ENCODE measurements at regions not wholly inside any gene's neighbourhood (a gene's known extent, or its start where the extent isn't known, plus 50 kb on each side); places are given as distances from the start of the nearest gene placed in this dataset.

DNA sequence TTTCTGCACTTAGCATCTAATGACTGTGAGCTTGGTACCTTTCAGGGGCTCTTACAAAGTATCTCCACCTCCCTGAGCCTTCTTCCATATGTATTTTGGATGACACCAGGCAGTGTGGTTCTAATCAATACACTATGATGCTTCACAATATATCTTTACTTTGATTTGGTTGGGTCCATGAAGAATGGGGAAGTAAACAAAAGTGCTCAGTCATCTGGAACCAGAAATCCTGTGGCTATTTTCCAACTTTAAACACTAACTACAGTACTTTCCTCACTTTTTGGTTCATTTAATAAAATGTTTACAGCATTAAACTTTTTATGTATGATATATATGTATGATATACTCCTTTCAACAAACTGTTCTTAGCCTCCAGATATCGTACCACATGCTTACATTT is 216.4 kb upstream of the AFF2 start:
- H3K9me3 ChIP-seq: no peaks in the 10 kb centered on the region
- H3K36me3 ChIP-seq: no peaks in the 10 kb centered on the region
- ATAC-seq (ENCODE audit: insufficient number of reproducible peaks, low FRiP score, low read depth) (no peak), DNase-seq (ENCODE audit: low spot score) (no peak)
- no peak overlapping the region for H3K27ac ChIP-seq
- TF ChIP-seq, protein P1, sequence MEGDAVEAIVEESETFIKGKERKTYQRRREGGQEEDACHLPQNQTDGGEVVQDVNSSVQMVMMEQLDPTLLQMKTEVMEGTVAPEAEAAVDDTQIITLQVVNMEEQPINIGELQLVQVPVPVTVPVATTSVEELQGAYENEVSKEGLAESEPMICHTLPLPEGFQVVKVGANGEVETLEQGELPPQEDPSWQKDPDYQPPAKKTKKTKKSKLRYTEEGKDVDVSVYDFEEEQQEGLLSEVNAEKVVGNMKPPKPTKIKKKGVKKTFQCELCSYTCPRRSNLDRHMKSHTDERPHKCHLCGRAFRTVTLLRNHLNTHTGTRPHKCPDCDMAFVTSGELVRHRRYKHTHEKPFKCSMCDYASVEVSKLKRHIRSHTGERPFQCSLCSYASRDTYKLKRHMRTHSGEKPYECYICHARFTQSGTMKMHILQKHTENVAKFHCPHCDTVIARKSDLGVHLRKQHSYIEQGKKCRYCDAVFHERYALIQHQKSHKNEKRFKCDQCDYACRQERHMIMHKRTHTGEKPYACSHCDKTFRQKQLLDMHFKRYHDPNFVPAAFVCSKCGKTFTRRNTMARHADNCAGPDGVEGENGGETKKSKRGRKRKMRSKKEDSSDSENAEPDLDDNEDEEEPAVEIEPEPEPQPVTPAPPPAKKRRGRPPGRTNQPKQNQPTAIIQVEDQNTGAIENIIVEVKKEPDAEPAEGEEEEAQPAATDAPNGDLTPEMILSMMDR (IDR thresholded peaks at IDR 0.05): no peak
- no peaks in the 10 kb centered on the region for H3K4me1 ChIP-seq (ENCODE audit: control insufficient read depth in 1 of 2, low read depth in 2 of 2)
- H3K4me3 ChIP-seq: no peak overlapping the region
- no peaks in the 10 kb centered on the region for H3K27me3 ChIP-seq (replicated peaks; ENCODE audit: insufficient read depth)

GRCh38 chrX:148284821-148285220 is 215.6 kb upstream of the AFF2 start:
- Histone ChIP-seq H3K27me3 (replicated peaks; ENCODE audit: insufficient read depth) (no peaks in the 10 kb centered on the region), H3K9me3 (no peaks in the 10 kb centered on the region), H3K27ac (no peak overlapping the region), H3K36me3 (no peaks in the 10 kb centered on the region), H3K4me1 (ENCODE audit: control insufficient read depth in 1 of 2, low read depth in 2 of 2) (no peaks in the 10 kb centered on the region), H3K4me3 (no peak overlapping the region)
- DNase-seq (ENCODE audit: low spot score) (no peak), ATAC-seq (ENCODE audit: insufficient number of reproducible peaks, low FRiP score, low read depth) (no peak)
- TF ChIP-seq, protein P1 (IDR thresholded peaks at IDR 0.05): no peak

DNA sequence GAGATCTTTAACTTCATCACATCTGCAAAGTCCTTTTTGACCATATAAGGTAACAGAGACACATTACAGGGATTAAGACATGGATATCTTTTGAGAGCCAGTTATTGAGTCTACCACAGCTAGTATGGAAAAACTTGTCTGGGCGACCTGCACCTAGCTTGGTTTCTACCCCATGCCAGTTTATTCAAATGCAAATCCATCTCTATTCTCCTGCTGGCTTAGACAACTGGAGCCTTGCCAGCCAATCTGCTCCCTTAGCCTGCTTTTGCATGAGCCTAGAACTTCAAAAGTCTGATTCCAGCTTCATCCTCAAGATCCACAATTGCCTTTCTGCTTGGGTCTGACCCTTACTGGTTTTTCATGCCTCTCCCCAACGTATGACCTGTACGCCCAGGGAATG is 212.0 kb upstream of the AFF2 start:
- H3K4me3 ChIP-seq: no peak overlapping the region
- TF ChIP-seq, protein P1 (IDR thresholded peaks at IDR 0.05): no peak
- ATAC-seq (ENCODE audit: insufficient number of reproducible peaks, low FRiP score, low read depth) (no peak), DNase-seq (ENCODE audit: low spot score) (no peak)
- H3K4me1 ChIP-seq (ENCODE audit: control insufficient read depth in 1 of 2, low read depth in 2 of 2): no peaks in the 10 kb centered on the region
- H3K27ac ChIP-seq: no peak overlapping the region
- H3K36me3 ChIP-seq: no peaks in the 10 kb centered on the region
- H3K9me3 ChIP-seq: no peaks in the 10 kb centered on the region
- H3K27me3 ChIP-seq (replicated peaks; ENCODE audit: insufficient read depth): no peaks in the 10 kb centered on the region

DNA sequence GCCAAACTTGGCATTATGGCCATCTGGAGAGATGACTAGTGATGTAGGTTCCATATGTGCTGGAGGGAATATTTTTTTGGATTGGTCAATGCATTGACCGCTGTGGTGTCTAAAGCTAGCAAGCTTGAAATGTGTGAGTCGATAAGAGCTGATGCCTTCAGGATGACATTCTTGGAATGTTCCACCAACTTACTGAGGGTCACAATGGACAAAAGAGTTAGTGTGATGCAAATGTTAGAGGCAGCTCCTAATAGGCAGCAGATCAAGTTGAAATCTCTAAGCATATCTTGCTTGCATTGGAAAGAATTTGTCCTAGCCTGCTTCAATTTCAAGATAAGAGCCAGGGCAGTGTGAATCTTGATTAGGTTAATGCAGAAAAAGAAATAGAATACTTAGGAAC is 210.4 kb upstream of the AFF2 start:
- Histone ChIP-seq H3K27ac (no peak overlapping the region), H3K36me3 (no peaks in the 10 kb centered on the region), H3K9me3 (no peaks in the 10 kb centered on the region), H3K27me3 (replicated peaks; ENCODE audit: insufficient read depth) (no peaks in the 10 kb centered on the region), H3K4me1 (ENCODE audit: control insufficient read depth in 1 of 2, low read depth in 2 of 2) (no peaks in the 10 kb centered on the region), H3K4me3 (no peak overlapping the region)
- TF ChIP-seq, protein P1 (IDR thresholded peaks at IDR 0.05): no peak
- ATAC-seq (ENCODE audit: insufficient number of reproducible peaks, low FRiP score, low read depth) (no peak), DNase-seq (ENCODE audit: low spot score) (no peak)

DNA sequence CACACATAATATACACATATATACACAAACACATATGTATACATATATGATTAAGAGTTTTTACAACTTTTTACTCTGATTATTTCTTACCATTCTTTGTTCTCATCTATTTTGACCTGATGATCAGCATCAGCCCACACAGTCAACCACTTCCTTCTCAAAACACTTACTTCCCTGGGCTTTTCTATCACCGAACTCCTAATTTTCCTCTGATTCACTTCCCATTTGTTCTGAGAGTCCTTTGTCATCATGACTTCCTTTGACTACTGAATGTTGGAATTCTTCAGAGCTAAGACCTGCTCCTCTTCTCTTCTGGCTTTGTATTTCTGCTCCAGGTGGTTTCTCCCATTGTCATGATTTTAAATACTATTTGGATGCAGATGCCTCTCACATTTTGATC is 209.5 kb upstream of the AFF2 start:
- H3K4me1 ChIP-seq (ENCODE audit: control insufficient read depth in 1 of 2, low read depth in 2 of 2): no peaks in the 10 kb centered on the region
- no peak for ATAC-seq (ENCODE audit: insufficient number of reproducible peaks, low FRiP score, low read depth)
- H3K9me3 ChIP-seq: no peaks in the 10 kb centered on the region
- no peaks in the 10 kb centered on the region for H3K36me3 ChIP-seq
- DNase-seq (ENCODE audit: low spot score): no peak
- H3K27ac ChIP-seq: no peak overlapping the region
- no peaks in the 10 kb centered on the region for H3K27me3 ChIP-seq (replicated peaks; ENCODE audit: insufficient read depth)
- no peak overlapping the region for H3K4me3 ChIP-seq
- TF ChIP-seq, protein P1 (IDR thresholded peaks at IDR 0.05): no peak

Data from thoracic aorta (tissue), 2 donors.